NCI-H2196 treated with DMSO at 0.1 percent for 48 hours (cell line): ENCODE measurements at regions not wholly inside any gene's neighbourhood (a gene's known extent, or its start where the extent isn't known, plus 50 kb on each side); places are given as distances from the start of the nearest gene placed in this dataset.
"Not testable (repeated sequence)": the region's sequence is repeated elsewhere in the genome, so short reads cannot be mapped to it uniquely, and the experiment has no call there.

ENCODE experiments used
- DNase-seq: peaks from one replicate; lab custom pipeline; 2025; ENCODE audit not compliant: unreplicated experiment; lab: John Stamatoyannopoulos, UW

DNA sequence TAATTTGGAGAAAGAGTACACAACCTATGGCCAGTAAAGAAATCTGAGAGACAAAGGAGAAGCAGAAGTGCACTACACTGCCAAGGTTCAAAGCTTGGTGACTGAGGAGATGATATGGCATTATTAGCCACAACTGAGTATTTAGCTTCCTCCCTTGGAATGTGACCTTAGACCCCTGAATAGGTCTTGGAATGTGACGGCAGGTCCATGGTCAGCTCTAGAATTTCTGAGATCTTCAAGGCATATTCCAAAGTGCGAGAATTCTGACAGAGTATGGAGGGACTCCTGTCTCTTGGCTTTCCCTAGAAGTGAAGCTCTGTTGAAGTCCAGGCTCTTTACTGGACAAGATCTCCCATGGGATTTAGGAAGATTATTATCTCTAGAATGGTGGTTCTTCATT is 130.0 kb upstream of the FN1 start:
- DNase-seq = no peak

DNA sequence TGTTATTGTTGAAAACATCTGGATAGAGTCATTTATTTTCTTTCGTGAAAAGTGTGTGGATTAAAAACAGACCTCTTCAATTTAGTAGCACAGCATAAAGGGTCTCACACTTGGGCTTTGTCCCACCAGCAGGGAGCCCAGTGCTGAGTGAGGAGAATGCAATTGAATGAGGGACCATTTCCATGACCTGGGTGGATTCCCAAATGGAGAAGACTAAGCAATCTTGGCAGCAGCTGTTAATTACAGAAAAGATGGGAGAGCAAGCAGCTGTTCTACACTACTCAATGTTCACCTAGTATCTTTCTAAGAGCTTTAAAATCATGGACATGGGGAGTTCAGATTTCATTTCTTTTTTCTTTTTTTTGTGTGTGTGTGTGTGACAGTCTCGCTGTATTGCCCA is 121.8 kb upstream of the FN1 start:
- DNase-seq = no peak

DNA sequence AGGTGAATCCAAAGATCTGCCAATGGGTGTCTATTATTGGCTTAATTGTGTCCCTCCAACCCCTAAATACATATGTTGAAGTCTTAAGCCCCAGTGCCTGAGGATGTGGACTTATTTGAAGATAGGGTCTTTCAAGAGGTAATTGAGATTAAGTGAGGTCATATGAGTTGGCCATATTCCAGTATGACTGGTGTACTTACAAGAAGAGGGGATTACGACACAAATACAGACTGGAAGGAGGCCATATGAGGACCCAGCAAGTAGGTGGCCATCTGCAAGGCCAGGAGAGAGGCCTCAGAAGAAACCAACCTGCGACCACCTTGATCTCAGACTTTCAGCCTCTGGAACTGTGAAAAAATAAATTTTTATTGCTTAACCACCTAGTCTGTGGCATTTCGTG is 121.1 kb upstream of the FN1 start:
- no peak for DNase-seq

DNA sequence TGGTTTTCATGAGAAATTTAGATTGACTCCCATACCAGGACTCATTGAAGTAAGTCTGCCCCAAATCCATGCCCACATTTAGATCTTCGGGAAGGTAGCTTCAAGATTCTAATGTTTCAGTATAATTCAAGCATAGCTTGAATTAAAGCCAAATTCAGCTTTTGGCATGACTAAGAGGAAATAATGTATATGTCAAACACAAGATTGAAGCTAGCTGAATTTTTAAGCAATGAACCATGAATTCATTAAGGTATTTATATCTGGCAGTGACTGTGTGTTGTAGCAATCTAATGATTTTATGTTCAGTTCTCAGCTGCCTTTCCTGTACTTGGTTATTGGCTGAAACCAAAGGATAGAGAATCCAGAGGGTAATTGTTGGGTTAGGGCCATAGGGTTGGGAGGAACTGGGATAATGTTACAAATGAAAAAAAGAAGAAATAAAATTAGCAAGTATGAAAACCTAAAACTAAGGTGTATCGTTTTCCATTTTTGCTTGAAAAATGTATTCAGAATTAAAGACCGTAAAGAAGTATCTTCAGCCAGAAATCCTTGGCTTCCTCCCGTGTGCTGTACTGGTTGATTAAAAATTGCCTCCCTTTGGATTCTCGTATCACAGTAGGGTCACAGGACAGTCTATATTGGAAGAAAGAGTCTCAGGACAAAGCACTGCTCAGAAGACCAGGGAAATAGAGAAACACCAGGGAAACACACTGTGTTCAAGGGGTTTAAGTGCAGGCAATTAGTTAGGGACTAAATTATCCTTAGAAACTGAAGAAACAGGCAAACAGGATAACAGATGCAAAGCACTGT is 119.0 kb upstream of the FN1 start:
- no peak for DNase-seq

DNA sequence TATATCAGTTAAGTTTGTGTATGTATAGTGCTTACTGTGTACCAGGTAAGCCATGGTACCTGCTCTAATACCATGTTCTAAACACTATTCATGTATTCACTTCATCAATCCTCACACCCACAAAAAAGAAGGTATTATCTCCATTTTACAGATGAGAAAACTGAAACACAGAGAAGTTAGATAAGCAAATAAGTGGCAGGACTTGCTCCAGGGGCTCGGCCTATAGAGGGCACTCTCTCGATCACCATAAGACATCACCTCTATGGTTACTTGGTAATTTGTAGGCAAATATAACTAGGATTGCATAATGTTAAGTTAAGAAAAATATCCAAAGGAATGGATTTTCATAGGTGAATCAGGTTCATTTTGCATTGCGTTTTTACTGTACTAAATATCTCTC is 118.1 kb upstream of the FN1 start:
- no peak for DNase-seq

DNA sequence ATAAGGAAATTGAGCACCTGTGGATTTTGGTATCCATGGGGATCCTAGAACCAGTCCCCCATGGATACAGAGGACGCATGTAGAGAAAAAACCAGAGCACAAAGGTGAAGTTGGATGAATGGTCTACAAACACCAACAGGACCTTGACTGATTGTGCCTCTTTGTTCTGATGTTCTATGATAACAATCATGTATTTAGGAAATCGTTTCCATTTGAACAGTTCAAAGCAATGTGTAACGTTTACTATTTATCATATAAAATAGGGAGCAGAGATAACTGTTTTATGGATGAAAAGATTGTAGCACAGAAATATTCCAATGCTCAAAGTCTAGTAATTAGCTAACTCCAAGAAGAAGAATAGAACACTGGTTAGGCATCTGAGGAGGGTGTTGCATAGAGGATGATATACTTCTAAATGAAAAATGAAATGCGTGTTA is 116.3 kb upstream of the FN1 start:
- DNase-seq = no peak

DNA sequence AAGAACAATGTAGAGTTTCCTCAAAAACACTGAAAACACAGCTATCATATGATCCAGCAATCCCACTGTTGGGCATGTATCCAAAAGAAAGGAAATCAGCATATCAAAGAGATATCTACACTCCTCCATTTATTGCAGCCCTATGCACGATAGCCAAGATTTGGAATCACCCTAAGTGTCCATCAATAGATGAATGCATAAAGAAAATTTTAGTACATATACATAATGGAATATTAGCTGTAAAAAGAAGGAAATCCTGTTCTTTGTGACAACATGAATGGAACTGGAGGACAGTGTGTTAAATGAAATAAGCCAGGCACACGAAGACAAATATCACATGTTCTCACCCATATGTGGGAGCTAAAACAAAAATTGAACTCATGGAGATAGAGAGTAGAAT is 114.5 kb upstream of the FN1 start:
- DNase-seq = no peak

DNA sequence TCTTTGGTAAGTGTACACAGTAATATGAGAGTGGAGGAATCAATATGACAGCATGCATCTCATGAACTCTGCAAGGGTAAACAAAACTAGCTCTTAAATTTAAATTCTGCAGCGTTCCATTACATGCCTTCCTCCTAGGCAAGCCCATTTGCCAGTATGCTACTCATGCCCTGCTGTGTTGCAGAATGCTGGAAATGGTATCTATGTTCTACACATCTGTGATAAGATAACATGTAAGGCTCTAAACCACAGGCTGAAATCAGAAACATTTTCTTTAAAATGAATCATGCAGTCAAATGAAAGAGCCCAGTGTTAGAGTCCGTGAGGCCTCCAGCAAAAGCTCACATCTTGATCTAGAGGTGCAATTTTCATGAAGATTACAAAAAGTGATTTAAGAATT is 112.8 kb upstream of the FN1 start:
- no peak for DNase-seq

DNA sequence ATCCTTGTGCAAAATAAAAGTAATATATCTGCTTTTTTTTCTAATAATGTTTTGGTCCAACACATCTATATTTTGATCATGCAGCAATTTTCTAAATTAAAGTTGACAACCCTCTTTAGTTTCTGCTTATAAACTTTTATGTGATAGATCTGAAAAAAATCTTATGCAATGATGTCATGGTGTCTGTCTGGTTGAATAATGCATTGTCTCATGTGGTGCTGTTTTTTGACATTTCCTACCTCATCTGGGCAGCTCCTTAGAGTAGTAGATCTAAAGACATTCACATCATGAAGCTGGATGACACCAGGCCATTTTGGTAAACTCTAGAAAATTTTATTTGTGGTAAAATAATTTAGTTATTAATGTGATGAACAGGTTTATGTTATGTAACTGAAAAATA is 106.8 kb upstream of the FN1 start:
- no peak for DNase-seq

DNA sequence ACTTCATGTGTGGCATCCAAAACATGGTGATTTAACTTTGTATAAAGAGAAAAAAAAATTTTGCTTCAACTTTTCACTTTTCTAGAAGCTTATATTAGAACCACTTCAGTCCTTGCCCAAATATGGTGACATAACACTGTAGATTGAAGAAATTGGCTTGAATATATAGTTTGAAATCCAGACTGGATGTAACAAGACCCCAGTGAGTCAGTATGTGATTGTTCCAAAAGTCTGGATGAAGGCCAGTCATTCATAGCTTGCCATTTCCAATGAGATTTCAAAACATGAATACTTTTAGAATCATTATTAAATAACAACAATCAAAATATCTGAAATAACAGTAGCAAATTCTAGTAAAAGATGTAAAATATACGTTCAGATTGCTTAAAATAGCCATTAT is 104.8 kb upstream of the FN1 start:
- no peak for DNase-seq

DNA sequence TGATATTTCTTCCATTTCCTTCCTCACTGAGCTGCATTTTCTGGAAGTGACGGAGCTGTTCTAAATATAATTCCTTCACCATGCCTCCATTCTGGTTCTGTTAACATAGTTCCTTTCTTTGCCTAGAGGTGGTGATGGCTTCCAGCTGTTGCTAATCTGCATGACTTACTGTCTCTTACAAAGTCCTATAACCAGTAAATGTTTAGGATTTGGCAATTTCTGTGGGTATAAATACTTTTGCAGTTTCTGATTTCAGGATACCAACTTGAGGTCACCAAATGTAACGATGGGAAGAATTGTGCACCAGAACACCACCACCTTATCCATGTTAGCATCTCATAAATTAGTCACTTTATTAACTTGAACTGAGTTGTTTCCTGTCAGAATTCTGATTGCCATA is 101.7 kb upstream of the FN1 start:
- DNase-seq = no peak

DNA sequence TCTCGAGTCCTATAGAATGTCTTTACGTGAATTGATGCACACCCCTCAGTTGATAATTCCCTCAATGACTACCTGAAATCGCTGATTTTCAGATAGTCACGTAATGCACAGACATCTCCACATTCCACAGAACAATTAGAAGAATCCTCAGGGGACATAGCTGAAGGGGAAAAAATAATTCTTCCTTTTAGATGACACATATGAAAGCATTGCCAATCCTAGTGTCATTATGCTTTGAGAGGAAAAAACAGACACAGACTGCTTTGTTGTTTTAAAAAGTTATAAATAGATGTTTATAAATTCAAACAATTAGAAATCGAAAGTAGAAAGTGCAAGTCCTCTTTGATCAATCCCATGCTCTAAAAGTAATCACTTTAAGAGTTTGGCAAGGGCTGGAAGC is 100.6 kb upstream of the FN1 start:
- DNase-seq = no peak

DNA sequence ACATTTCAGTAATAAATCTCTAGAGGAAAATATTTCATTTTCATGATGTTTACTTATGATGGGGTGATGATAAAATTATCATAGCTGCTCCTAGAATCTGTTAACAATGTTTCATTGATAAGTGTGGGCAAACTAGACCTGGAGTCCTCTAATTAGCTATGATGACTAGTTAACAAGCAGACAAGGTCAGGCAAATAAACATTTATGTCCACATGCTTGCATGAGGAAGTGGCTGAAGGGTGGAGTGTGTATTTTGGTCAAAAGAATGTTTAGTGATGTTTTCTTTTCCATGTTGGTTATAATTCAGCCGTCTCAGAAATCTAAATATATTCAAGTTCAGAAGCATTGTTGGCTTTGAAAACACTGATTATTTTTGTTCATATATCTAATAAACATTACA is 99.9 kb upstream of the FN1 start:
- no peak for DNase-seq

DNA sequence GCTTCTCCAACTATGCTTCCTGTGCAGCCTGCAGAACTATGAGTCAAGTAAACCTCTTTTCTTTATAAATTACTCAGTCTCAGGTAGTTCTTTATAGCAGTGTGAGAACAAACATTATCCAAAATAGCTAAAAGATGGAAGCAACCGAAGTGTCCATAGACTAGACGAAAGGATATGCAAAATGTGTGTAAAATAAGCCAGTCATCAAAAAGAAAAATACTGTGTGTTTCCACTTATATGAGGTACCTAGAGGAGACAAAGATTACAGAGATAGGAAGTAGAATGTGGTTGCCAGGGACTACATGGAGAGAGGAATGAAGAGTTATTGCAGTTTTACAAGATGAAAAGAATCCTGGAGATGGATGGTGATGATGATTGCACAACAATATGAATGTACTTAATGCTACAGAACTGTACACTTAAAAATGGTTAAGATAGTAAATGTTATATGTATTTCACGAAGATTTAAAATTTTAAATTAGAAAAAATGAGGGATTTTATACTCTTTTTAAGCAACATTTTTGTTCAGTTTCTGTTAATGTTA is 99.3 kb upstream of the FN1 start:
- DNase-seq = no peak

DNA sequence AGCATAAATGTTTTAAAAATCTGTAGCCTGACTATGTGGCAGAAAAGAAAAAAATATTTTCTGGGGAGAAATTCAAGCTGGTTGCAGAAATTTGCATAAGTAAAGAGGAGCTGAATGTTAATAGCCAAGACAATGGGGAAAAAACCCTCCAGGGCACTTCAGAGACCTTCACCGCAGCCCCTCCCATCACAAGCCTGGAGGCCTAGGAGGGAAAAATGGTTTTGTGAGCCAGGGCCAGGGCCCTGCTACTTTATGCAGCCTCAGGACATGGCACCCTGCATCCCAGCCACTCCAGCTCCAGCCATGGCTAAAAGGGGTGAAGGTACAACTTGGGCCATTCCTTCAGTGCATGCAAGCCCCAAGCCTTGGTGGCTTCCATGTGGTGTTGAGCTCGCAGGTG is 97.8 kb upstream of the FN1 start:
- not testable (repeated sequence) for DNase-seq

DNA sequence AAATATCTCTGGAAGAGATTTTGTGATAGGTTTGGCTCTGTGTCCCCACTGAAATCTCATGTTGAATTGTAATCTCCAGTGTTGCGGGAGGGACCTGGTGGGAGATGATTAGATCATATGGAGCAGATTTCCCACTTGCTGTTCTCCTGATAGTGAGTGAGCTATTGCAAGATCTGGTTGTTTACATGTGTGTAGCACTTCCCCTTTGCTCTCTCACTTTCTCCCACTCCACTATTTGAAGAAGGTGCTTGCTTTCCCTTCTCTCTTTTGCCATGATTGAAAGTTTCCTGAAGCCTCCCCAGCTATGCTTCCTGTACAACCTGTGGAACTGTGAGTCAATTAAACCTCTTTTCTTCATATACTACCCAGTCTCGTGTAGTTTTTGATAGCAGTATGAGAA is 97.0 kb upstream of the FN1 start:
- DNase-seq = no peak

DNA sequence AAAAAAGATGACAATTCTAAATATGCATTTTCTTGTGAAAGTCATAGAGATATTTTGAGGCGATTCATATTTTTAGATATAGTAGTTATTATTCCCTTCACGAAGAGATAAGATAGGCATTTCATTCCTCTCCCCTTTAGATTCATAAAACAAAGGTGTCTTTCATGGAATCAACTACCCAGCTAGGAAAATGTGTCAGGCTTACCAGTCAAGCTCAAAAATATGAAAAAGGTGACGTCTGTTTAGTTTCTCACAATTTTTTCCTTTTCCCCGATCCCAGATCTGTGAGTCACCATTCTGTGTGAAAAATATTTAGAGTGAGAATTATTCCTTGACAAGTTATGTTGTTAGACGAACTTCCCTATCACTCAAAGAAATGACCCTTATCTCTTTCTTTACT is 95.4 kb upstream of the FN1 start:
- no peak for DNase-seq

DNA sequence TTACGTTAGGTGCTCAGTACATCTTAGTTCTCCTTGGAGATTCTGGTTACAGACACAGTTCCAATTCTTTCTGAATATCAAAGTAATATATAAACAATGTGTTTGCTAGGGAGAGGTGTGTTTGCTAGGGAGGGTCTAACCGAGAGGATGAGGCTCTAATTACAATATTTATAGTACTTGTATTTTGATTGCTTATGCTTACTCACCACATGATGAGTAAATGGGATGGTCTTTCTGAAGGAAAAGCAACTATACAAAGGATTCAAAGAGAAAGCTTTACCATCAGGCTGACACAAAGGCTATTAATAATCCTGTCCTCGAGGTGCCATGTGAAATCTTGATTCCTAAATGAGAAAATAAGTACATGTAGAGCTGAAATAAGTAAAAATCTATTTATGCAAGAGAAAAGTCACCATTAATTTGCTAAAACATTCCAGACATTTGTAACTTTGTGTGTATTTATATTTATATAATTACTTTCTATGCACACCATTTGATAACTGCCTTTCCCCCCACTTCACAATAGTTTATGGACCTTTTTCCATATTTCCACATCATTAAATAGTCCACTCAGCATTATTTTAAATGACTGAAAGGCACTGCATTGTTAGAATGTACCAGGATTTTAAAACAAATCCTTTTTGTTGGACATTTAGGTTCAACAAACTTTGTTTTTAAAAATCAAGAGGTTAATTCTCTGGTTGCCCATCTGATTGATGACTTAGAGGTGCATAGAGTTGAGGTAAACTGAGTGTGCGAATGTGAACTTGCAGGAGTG is 94.5 kb upstream of the FN1 start:
- no peak for DNase-seq

DNA sequence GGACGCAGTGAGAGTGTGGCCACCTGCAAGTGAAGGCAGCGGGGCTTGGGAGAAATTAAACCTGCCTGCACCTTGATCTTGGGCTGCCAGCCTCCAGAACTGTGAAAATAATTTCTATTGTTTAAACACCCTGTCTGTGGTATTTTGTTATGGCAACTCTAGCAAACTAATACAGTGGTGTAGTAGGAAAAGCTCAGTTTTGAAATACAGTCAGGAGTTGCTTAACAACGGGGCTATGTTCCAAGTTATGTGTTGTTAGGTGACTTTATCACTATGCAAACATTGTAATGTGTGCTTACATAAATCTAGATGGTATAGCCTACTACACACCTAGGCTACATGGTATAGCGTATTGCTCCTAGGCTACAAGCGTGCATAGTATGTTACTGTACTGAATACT is 93.4 kb upstream of the FN1 start:
- DNase-seq = no peak

DNA sequence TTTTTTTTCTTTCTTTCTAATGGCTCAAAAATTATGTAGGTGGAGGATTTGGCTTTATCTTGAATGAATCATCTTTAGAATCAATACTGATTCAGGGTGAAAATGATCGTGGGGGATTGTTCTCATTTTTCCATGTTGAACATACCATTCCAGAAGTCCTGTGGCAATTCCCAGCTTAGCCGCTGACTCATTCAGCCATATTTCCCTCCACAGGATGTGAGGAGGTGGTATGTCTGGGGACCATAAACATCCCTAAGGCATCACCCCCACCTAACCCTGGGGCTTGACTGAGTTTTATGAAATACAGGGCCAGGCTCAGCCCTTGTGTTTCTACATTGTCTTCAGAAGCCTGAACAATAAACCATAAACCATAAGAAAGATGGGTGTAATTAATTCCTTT is 92.7 kb upstream of the FN1 start:
- no peak for DNase-seq

DNA sequence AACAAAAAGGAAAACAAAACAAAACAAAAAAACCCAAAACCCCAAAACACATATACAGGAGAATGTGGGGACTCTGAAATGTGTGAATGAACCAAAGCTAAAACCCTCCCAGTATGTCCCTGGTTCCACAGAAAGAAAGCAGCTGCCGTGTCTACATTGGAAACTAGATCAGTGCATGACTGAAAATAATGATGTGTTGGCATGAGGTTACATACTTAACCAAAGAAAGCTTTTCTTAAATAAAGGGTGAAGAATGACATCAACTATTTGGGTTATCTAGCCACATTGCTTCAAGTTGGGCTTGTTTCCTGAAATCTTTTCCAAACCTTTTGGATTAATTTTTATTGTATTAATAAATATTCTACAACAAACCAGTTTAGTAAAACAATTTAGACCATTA is 91.9 kb upstream of the FN1 start:
- no peak for DNase-seq

DNA sequence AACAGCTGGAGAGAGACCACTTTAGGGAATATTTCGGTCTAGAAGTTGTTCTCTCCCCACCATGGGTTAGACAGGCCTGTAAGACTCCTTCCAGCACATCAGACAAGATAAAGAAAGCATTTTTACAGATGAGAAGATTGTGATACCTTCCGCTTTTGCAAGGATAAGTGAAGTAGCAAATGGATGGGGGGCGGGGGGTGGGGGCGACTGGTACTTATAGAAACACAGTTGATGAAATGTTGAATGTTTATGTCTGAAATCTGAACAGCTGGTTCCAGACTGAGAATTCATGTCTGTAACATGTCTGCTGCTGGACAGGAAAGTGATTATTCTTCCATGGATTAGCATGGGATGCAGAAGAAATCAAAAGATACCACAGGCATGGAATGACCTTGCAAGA is 90.5 kb upstream of the FN1 start:
- no peak for DNase-seq
